Activated CD8-positive, alpha-beta memory T cell treated with anti-CD3 and anti-CD28 coated beads, Interleukin-2, amount 10 ng/mL, durations not matched to agents 7 days and 5 days (primary cell): ENCODE measurements at regions not wholly inside any gene's neighbourhood (a gene's known extent, or its start where the extent isn't known, plus 50 kb on each side); places are given as distances from the start of the nearest gene placed in this dataset.
"Not testable (repeated sequence)": the region's sequence is repeated elsewhere in the genome, so short reads cannot be mapped to it uniquely, and the experiment has no call there.

Experiments
- ATAC-seq: fragments of 150-1000 bp; cut with Tn5 transposase; one replicate; pipeline ENCODE4 v1.10.0; 2021; ENCODE audit warnings: moderate library complexity
- CTCF ChIA-PET: fragments of 350-600 bp; sonication (Branson Sonifier 250); formaldehyde crosslinking; loops from one replicate; lab custom pipeline; 2021; ENCODE audit warnings: antibody characterized with exemption; lab: Charles Lee
- DNase-seq: peaks from one replicate; pipeline ENCODE4 v3.0.0-alpha.2; 2020
- H3K27ac Mint-ChIP-seq: one replicate; pipeline ENCODE4 v1.8.0; 2021; ENCODE audit warnings: mild to moderate bottlenecking, mixed read lengths
- H3K27me3 Mint-ChIP-seq: one replicate; pipeline ENCODE4 v1.8.0; 2021; ENCODE audit warnings: mixed read lengths
- H3K36me3 Mint-ChIP-seq: one replicate; pipeline ENCODE4 v1.8.0; 2021; ENCODE audit warnings: mild to moderate bottlenecking, mixed read lengths
- H3K4me1 Mint-ChIP-seq: one replicate; pipeline ENCODE4 v1.8.0; 2021; ENCODE audit warnings: mixed read lengths
- H3K4me3 Mint-ChIP-seq: one replicate; pipeline ENCODE4 v1.8.0; 2021; ENCODE audit warnings: mild to moderate bottlenecking, moderate library complexity, mixed read lengths
- H3K9me3 Mint-ChIP-seq: one replicate; pipeline ENCODE4 v1.8.0; 2022; ENCODE audit warnings: low read depth, mixed read lengths

DNA sequence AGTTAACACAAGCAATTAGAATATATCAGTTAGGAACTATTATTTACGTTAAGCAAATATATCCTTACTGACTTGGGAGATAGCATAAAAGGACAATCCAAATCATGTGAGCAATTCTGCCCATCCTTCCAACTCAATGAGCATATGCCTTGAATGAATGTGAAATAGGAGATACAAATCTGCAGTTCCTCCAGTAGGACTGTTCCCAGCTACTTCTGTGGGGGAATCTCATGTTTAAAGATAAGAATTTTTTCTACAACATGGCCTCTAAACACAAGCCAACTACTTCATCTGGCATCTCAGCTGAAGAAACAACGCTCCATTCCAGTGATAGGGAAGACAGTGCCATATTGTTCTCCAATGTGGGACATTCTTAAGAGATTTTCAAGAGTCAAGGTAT is 110.7 kb upstream of the NIPBL start:
- no peak overlapping the region for H3K27ac Mint-ChIP-seq
- no peaks in the 10 kb centered on the region for H3K36me3 Mint-ChIP-seq
- CTCF ChIA-PET = no interaction called here
- no peak for DNase-seq
- ATAC-seq = no peak
- no peaks in the 10 kb centered on the region for H3K4me1 Mint-ChIP-seq
- H3K4me3 Mint-ChIP-seq = no peak overlapping the region
- no peaks in the 10 kb centered on the region for H3K9me3 Mint-ChIP-seq
- H3K27me3 Mint-ChIP-seq = peaks cover 19% of the 10 kb centered on the region

DNA sequence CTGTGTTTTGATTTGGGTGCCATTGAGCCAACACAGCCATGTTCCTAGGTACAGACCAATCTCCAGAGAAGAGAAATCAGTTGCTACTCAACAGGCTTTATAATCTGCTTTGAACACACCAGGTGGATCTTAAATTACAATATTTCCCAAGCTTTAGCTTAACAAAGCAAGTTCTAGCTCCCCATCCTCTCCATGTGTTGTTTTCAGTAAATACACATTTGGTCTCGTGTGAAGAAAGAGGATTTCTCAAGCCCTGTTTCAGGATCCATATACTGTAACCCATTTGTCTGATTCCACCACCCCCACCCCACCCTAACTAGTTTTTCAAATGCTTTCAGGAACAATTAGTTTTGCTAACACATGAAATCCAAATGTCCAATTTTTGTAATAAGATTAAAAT is 109.6 kb upstream of the NIPBL start:
- ATAC-seq = no peak
- CTCF ChIA-PET = no interaction called here
- no peak overlapping the region for H3K4me3 Mint-ChIP-seq

GRCh38 chr5:36768450-36768849 is 108.1 kb upstream of the NIPBL start:
- no peaks in the 10 kb centered on the region for H3K36me3 Mint-ChIP-seq
- DNase-seq (no peak), ATAC-seq (no peak)
- no peaks in the 10 kb centered on the region for H3K4me1 Mint-ChIP-seq
- CTCF ChIA-PET = no interaction called here
- H3K9me3 Mint-ChIP-seq = no peaks in the 10 kb centered on the region
- no peak overlapping the region for H3K4me3 Mint-ChIP-seq
- peaks cover 21% of the 10 kb centered on the region for H3K27me3 Mint-ChIP-seq
- no peak overlapping the region for H3K27ac Mint-ChIP-seq

More for the DNA sequence above, 109.6 kb upstream of the NIPBL start:
- H3K9me3 Mint-ChIP-seq = no peaks in the 10 kb centered on the region
- peaks cover 18% of the 10 kb centered on the region for H3K27me3 Mint-ChIP-seq
- H3K27ac Mint-ChIP-seq = no peak overlapping the region
- H3K4me1 Mint-ChIP-seq = no peaks in the 10 kb centered on the region
- no peaks in the 10 kb centered on the region for H3K36me3 Mint-ChIP-seq
- no peak for DNase-seq

GRCh38 chr5:36769129-36769770 is 107.3 kb upstream of the NIPBL start:
- no peak overlapping the region for H3K4me3 Mint-ChIP-seq
- H3K4me1 Mint-ChIP-seq = no peaks in the 10 kb centered on the region
- CTCF ChIA-PET = no interaction called here
- H3K27me3 Mint-ChIP-seq = peaks cover 21% of the 10 kb centered on the region
- H3K36me3 Mint-ChIP-seq = no peaks in the 10 kb centered on the region
- no peak overlapping the region for H3K27ac Mint-ChIP-seq
- ATAC-seq = no peak
- no peak for DNase-seq
- no peaks in the 10 kb centered on the region for H3K9me3 Mint-ChIP-seq

- Mint-ChIP-seq H3K9me3 (no peaks in the 10 kb centered on the region), H3K4me3 (no peak overlapping the region), H3K36me3 (no peaks in the 10 kb centered on the region), H3K27ac (no peak overlapping the region), H3K4me1 (no peaks in the 10 kb centered on the region), H3K27me3 (peaks cover 21% of the 10 kb centered on the region)
- CTCF ChIA-PET = no interaction called here
- ATAC-seq (no peak), DNase-seq (no peak)
Observed at GRCh38 chr5:36770125-36770524, 106.4 kb upstream of the NIPBL start.

GRCh38 chr5:36772276-36773140 is 104.1 kb upstream of the NIPBL start:
- Mint-ChIP-seq H3K4me1 (no peaks in the 10 kb centered on the region), H3K27me3 (peaks cover 21% of the 10 kb centered on the region), H3K9me3 (no peaks in the 10 kb centered on the region), H3K4me3 (no peak overlapping the region), H3K27ac (no peak overlapping the region), H3K36me3 (no peaks in the 10 kb centered on the region)
- CTCF ChIA-PET = interaction anchor here (0.6 kb wide), 1 partner anchor 29 kb away, joined by 3 read pairs; no protein-coding TSS in a partner anchor
- no peak for DNase-seq
- ATAC-seq = no peak

GRCh38 chr5:36777105-36777757 is 99.3 kb upstream of the NIPBL start:
- DNase-seq = no peak
- ATAC-seq = no peak
- CTCF ChIA-PET = interaction anchor here (1.5 kb wide), 1 partner anchor 46 kb away, joined by 3 read pairs; no protein-coding TSS in a partner anchor
- Mint-ChIP-seq H3K4me1 (no peaks in the 10 kb centered on the region), H3K27me3 (peaks cover 37% of the 10 kb centered on the region), H3K36me3 (no peaks in the 10 kb centered on the region), H3K27ac (no peak overlapping the region), H3K9me3 (no peaks in the 10 kb centered on the region), H3K4me3 (no peak overlapping the region)

DNA sequence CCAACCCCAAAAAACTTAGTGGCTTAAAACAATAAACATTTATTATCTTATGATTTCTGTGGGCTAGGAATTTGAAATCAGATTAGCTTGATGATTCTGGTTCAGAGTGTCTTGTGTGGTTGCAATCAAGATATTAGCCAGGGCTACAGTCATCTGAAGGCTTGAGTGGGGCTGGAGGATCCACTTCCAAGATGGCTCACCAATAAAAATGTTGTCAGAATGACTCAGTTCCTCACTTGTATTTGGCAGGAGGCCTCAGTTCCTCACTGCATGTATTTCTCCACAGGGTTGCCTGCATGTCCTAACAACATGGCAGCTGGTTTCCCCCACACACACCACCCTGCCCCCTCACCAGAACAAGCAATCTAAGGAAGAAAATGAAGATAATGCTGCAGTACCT is 98.2 kb upstream of the NIPBL start:
- Mint-ChIP-seq H3K4me3 (no peak overlapping the region), H3K4me1 (no peaks in the 10 kb centered on the region), H3K9me3 (no peaks in the 10 kb centered on the region), H3K36me3 (no peaks in the 10 kb centered on the region), H3K27ac (no peak overlapping the region), H3K27me3 (peaks cover 35% of the 10 kb centered on the region)
- CTCF ChIA-PET = interaction anchor here (1.5 kb wide), 1 partner anchor 47 kb away, joined by 3 read pairs; no protein-coding TSS in a partner anchor
- ATAC-seq (no peak), DNase-seq (no peak)

GRCh38 chr5:36782612-36783011 is 94.0 kb upstream of the NIPBL start:
- H3K9me3 Mint-ChIP-seq, H3K4me1 Mint-ChIP-seq, CTCF ChIA-PET, ATAC-seq, H3K4me3 Mint-ChIP-seq, H3K27ac Mint-ChIP-seq, DNase-seq, H3K36me3 Mint-ChIP-seq: not testable (repeated sequence)
- peaks cover 33% of the 10 kb centered on the region for H3K27me3 Mint-ChIP-seq

DNA sequence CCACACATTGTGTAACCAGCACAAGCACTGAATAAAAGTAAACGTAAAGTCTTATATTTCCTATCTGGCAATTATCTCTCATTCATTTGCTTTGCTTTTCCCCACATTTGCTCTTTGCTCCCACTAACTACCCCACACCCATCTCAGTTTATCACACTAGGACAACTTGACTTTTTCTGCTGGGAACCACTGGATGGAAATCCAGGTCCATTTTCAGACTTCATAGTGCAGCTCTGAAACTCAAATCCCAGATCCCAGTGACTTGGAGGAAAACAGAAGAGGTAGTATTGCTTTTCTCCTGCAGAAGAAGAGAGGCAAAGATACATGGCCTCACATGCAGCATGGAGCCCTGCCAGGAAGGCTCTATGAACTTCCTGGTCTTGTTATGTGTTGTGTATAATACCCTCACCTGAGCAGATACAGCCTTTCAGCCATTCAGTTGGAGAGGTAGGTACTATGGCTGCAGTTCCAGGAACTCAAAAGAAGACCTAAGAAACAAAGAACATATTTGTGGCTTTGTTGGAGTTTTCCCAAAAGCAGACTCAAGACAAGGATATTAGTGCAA is 90.0 kb upstream of the NIPBL start:
- ATAC-seq = no peak
- CTCF ChIA-PET = no interaction called here

DNA sequence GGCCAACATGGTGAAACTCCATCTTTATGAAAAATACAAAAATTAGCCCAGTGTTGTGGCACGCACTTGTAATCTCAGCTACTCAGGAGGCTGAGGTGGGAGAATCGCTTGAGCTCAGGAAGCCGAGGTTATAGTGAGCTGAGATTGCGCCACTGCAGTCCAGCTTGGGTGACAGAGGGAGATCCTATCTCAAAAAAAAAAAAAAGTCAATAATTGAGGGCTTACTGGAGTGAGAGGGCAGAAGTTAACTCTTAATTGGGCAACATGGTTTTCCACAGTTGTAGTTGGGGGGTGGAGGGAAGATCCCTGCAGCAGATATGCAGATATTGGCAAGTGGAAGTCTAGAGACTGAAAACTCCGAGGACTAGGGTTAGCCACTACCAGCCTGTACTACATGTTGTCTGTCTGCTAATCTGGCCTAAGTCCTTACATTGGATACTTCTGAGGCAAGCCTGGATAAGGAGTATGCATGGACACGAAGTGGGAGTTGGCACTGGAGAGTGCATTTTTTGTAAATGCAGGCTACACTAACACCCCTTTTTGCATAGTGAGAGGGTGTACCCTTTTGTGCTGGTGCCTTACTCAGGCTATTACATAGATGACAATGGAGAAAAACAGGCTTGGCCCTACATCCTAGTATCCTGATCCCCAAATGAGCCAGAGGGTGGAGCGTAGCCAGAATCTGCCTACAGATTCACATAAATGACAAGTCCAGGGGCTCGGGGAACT is 89.0 kb upstream of the NIPBL start:
- CTCF ChIA-PET = no interaction called here

More for the DNA sequence above, 90.0 kb upstream of the NIPBL start:
- Mint-ChIP-seq H3K36me3 (no peaks in the 10 kb centered on the region), H3K27ac (no peak overlapping the region), H3K9me3 (no peaks in the 10 kb centered on the region), H3K27me3 (peaks cover 7% of the 10 kb centered on the region), H3K4me1 (no peaks in the 10 kb centered on the region), H3K4me3 (no peak overlapping the region)
- DNase-seq = no peak

GRCh38 chr5:36790847-36791246 is 85.7 kb upstream of the NIPBL start:
- no peak for DNase-seq
- Mint-ChIP-seq H3K4me1 (no peaks in the 10 kb centered on the region), H3K27me3 (peaks cover 7% of the 10 kb centered on the region), H3K27ac (no peak overlapping the region), H3K9me3 (no peaks in the 10 kb centered on the region), H3K36me3 (no peaks in the 10 kb centered on the region), H3K4me3 (no peak overlapping the region)
- no peak for ATAC-seq
- CTCF ChIA-PET = no interaction called here

More for the DNA sequence above, 89.0 kb upstream of the NIPBL start:
- Mint-ChIP-seq H3K36me3 (no peaks in the 10 kb centered on the region), H3K27me3 (peaks cover 8% of the 10 kb centered on the region), H3K27ac (no peak overlapping the region), H3K4me1 (no peaks in the 10 kb centered on the region), H3K9me3 (no peaks in the 10 kb centered on the region), H3K4me3 (no peak overlapping the region)
- no peak for DNase-seq
- no peak for ATAC-seq
